Caco-2 (cell line): ENCODE measurements at regions not wholly inside any gene's neighbourhood (a gene's known extent, or its start where the extent isn't known, plus 50 kb on each side); places are given as distances from the start of the nearest gene placed in this dataset.

Experiments
- BruUV-seq: library from RNA; stranded (reverse); fragments of 400-500 nt; replicated peaks from 2 replicates; lab custom pipeline; 2021; lab: Mats Ljungman, UMichigan
- CTCF ChIA-PET: fragments of 300-600 bp; sonication (Branson Sonifier 250); formaldehyde crosslinking; loops from one replicate; lab custom pipeline; 2022; ENCODE audit warnings: antibody characterized with exemption; lab: Charles Lee
- POLR2A ChIA-PET: fragments of 300-600 bp; sonication (Branson Sonifier 250); formaldehyde crosslinking; loops from one replicate; lab custom pipeline; 2022; ENCODE audit warnings: antibody characterized with exemption; lab: Charles Lee
- DNase-seq, 2 experiments: peaks; one replicate each; pipeline versions ENCODE4 v3.0.0 to v3.0.0-alpha.2; 2020 to 2022
- H3K27me3 ChIP-seq: replicated peaks from 2 replicates; pipeline ENCODE4 v1.6.0; 2011; ENCODE audit warnings: low read length; ENCODE audit not compliant: control insufficient read depth, insufficient read depth
- H3K36me3 ChIP-seq: 2 replicates; pipeline ENCODE4 v1.5.1; 2011; ENCODE audit warnings: low read length; ENCODE audit not compliant: control insufficient read depth, insufficient read depth
- H3K4me1 ChIP-seq: fragments of 250-450 bp; sonication (Bioruptor Pico); 2 replicates; pipeline ENCODE4 v1.5.1; 2020; ENCODE audit warnings: mild to moderate bottlenecking
- H3K4me3 ChIP-seq: 2 replicates; pipeline ENCODE4 v1.5.1; 2011; ENCODE audit warnings: low read depth, mild to moderate bottlenecking, control low read depth, low read length
- H3K9me3 ChIP-seq: fragments of 250-450 bp; sonication (Bioruptor Pico); 2 replicates; pipeline ENCODE4 v1.5.1; 2020; ENCODE audit warnings: mild to moderate bottlenecking, moderate library complexity
- H3K27ac Mint-ChIP-seq: one replicate; pipeline ENCODE4 v1.8.0; 2022; ENCODE audit warnings: mixed read lengths; ENCODE audit not compliant: unreplicated experiment
- H3K27me3 Mint-ChIP-seq: one replicate; pipeline ENCODE4 v1.8.0; 2022; ENCODE audit warnings: mixed read lengths; ENCODE audit not compliant: insufficient read depth, unreplicated experiment
- H3K36me3 Mint-ChIP-seq: one replicate; pipeline ENCODE4 v1.8.0; 2022; ENCODE audit warnings: mild to moderate bottlenecking, mixed read lengths; ENCODE audit not compliant: insufficient read depth, unreplicated experiment
- H3K4me1 Mint-ChIP-seq: one replicate; pipeline ENCODE4 v1.8.0; 2022; ENCODE audit warnings: low read depth, mixed read lengths; ENCODE audit not compliant: unreplicated experiment
- H3K4me3 Mint-ChIP-seq: one replicate; pipeline ENCODE4 v1.8.0; 2022; ENCODE audit warnings: mild to moderate bottlenecking, moderate library complexity, mixed read lengths; ENCODE audit not compliant: unreplicated experiment
- H3K9me3 Mint-ChIP-seq: one replicate; pipeline ENCODE4 v1.8.0; 2022; ENCODE audit warnings: mixed read lengths; ENCODE audit not compliant: unreplicated experiment
- CTCF ChIP-seq, 2 experiments: fragments of 200-600 bp in 1 of 2; IDR thresholded peaks; 1 replicate in 1 of 2; 2 replicates in 1 of 2; pipeline versions ENCODE4 v1.5.1 to v1.8.0; 2011 to 2022; ENCODE audit warnings: antibody characterized with exemption in 1 of 2, control low read depth in 1 of 2, inconsistent platforms in 1 of 2, low read depth in 1 of 2, low read length in 1 of 2, mild to moderate bottlenecking in 1 of 2, moderate library complexity in 1 of 2; ENCODE audit not compliant: insufficient read depth in 1 of 2, severe bottlenecking in 1 of 2, unreplicated experiment in 1 of 2
- intact Hi-C: fragments of 100-400 bp; cut with micrococcal nuclease; formaldehyde crosslinking; loops from one replicate; pipeline ENCODE4 v1.10.0; 2022; ENCODE audit not compliant: unreplicated experiment

DNA sequence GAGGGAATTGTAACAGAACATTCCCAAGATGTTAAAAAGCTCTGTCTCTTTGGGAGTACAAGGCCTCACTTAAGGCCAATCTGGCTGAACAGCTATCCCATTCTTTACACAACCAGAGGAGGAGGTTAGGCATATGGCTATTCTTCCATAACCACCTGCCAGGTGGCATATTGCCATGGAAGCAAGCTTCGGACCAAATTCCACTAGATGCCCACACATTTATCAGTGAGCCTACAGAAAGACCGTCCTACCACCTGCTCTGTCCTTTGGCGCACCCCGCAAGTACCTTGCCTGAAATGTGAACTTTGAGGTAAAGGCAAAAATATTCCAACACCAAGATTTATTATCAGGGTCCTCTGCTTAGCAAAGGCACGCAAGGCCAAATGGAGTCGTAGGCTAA is 519.9 kb upstream of the TNP1 start:
- H3K27me3 Mint-ChIP-seq = peaks cover 16% of the 10 kb centered on the region
- H3K4me1 Mint-ChIP-seq = no peaks in the 10 kb centered on the region
- ChIA-PET CTCF (no interaction called here), POLR2A (no interaction called here)
- intact Hi-C loops = no loop called here
- DNase-seq = no peak
- no peak overlapping the region for H3K27ac Mint-ChIP-seq
- no peak overlapping the region for H3K4me3 Mint-ChIP-seq
- peaks cover 15% of the 10 kb centered on the region for H3K9me3 Mint-ChIP-seq
- BruUV-seq = no TSS peak
- no peaks in the 10 kb centered on the region for H3K36me3 Mint-ChIP-seq
- Histone ChIP-seq H3K27me3 (no peaks in the 10 kb centered on the region), H3K36me3 (no peaks in the 10 kb centered on the region), H3K4me1 (no peaks in the 10 kb centered on the region), H3K4me3 (no peak overlapping the region), H3K9me3 (no peaks in the 10 kb centered on the region)
- TF ChIP-seq CTCF (IDR thresholded peaks at IDR 0.05; ENCODE audit: insufficient read depth in 1 of 2, low read depth in 1 of 2, low read length in 1 of 2, severe bottlenecking in 1 of 2, unreplicated experiment in 1 of 2) = no peak

DNA sequence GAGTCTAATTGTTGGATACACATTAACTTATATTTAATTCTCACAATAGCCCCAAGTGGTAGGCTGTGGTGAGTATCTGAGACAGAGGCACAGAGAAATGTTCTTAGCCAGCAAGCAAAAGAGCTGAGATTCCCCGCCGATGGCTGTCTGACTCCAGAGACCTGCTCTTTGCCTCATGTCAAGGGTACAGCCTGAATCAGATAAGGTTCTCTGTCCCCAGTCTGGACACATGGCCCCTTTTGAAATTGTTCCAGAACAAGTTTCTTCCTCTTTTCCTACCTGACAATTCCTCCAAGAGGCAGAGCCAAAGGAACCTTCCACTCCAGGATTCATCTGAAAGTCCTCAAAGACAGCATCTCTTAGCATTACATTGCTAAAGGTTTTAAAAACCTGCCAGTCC is 512.9 kb upstream of the TNP1 start:
- intact Hi-C loops = no loop called here
- Histone ChIP-seq H3K4me3 (no peak overlapping the region), H3K27me3 (no peaks in the 10 kb centered on the region), H3K4me1 (no peaks in the 10 kb centered on the region), H3K9me3 (no peaks in the 10 kb centered on the region), H3K36me3 (no peaks in the 10 kb centered on the region)
- Mint-ChIP-seq H3K9me3 (peaks cover 15% of the 10 kb centered on the region), H3K27ac (no peak overlapping the region), H3K4me1 (no peaks in the 10 kb centered on the region), H3K27me3 (peaks cover 8% of the 10 kb centered on the region), H3K36me3 (no peaks in the 10 kb centered on the region), H3K4me3 (no peak overlapping the region)
- no TSS peak for BruUV-seq
- TF ChIP-seq CTCF (IDR thresholded peaks at IDR 0.05; ENCODE audit: insufficient read depth in 1 of 2, low read depth in 1 of 2, low read length in 1 of 2, severe bottlenecking in 1 of 2, unreplicated experiment in 1 of 2) = no peak
- DNase-seq = no peak
- POLR2A ChIA-PET = no interaction called here
- CTCF ChIA-PET = interaction anchor here (0.6 kb wide), 1 partner anchor 210 kb away, joined by 3 read pairs; no protein-coding TSS in a partner anchor

DNA sequence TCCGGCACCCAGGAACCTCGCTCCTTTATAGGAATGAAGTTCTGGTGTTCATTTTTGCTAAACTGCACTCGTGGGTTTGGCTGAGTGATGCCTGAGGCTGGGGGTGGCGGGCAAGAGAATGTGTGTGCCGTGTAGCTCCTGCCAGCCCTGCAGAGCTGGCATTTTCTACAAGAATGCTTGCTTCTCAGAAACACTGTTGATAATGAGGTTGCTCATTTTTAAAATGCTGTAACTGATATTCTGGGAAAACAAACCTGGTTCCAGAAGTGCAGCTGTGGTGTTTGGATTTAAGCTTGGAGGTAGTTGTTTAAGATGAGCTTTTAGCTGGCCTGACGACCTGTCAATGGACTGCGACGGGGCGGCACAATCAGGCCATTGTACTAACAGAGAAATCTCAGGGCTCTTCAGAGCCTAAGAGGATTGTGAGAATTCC is 511.9 kb upstream of the TNP1 start:
- BruUV-seq = no TSS peak
- Mint-ChIP-seq H3K4me3 (no peak overlapping the region), H3K27ac (no peak overlapping the region), H3K36me3 (no peaks in the 10 kb centered on the region), H3K9me3 (peaks cover 11% of the 10 kb centered on the region), H3K4me1 (no peaks in the 10 kb centered on the region), H3K27me3 (peaks cover 8% of the 10 kb centered on the region)
- no peaks in the 10 kb centered on the region for H3K9me3 ChIP-seq
- POLR2A ChIA-PET = no interaction called here
- no peaks in the 10 kb centered on the region for H3K36me3 ChIP-seq
- H3K4me1 ChIP-seq = peaks cover 7% of the 10 kb centered on the region; the same call in 1 of the 2 replicates
- CTCF ChIA-PET = no interaction called here
- no peak overlapping the region for H3K4me3 ChIP-seq
- intact Hi-C loops = no loop called here
- TF ChIP-seq CTCF (IDR thresholded peaks at IDR 0.05; ENCODE audit: insufficient read depth in 1 of 2, low read depth in 1 of 2, low read length in 1 of 2, severe bottlenecking in 1 of 2, unreplicated experiment in 1 of 2) = no peak
- no peaks in the 10 kb centered on the region for H3K27me3 ChIP-seq
- DNase-seq = no peak
